NT2/D1 (cell line): ENCODE measurements at regions not wholly inside any gene's neighbourhood (a gene's known extent, or its start where the extent isn't known, plus 50 kb on each side); places are given as distances from the start of the nearest gene placed in this dataset.

ENCODE experiments used
- YY1 ChIP-seq: IDR thresholded peaks from 2 replicates; pipeline ENCODE4 v1.6.1; 2011; ENCODE audit not compliant: insufficient read length, insufficient read depth
- ZNF274 ChIP-seq: IDR thresholded peaks from 2 replicates; pipeline ENCODE4 v1.6.1; 2011; ENCODE audit warnings: mild to moderate bottlenecking, low read depth, low read length

GRCh38 chr1:95668165-95668564 is 434.2 kb downstream of the RWDD3 start:
- no peak for TF ChIP-seq YY1
- no peak for TF ChIP-seq ZNF274
